GM23338 (cell line): ENCODE measurements at regions not wholly inside any gene's neighbourhood (a gene's known extent, or its start where the extent isn't known, plus 50 kb on each side); places are given as distances from the start of the nearest gene placed in this dataset.

Experiments
- ATAC-seq: fragments of 200-7000 bp; cut with Tn5 transposase; 3 replicates; pipeline ENCODE4 v1.9.1; 2020
- DNase-seq: peaks from one replicate; pipeline ENCODE4 v3.0.0-alpha.2; 2015; ENCODE audit warnings: low spot score
- H2AFZ ChIP-seq: fragments of 200-600 bp; sonication (generic); 2 replicates; pipeline ENCODE4 v1.8.0; 2016; ENCODE audit warnings: antibody characterized with exemption, mild to moderate bottlenecking, moderate library complexity
- H3F3A ChIP-seq: fragments of 200-600 bp; sonication (generic); replicated peaks from 2 replicates; pipeline ENCODE4 v1.8.0; 2017; ENCODE audit warnings: antibody characterized with exemption, mixed run types, low read depth
- H3K27ac ChIP-seq: fragments of 200-600 bp; sonication (generic); 2 replicates; pipeline ENCODE4 v1.6.1; 2016; ENCODE audit warnings: low read depth
- H3K27me3 ChIP-seq: fragments of 200-600 bp; sonication (generic); 2 replicates; pipeline ENCODE4 v1.8.0; 2016; ENCODE audit warnings: mild to moderate bottlenecking, mixed run types, moderate library complexity; ENCODE audit not compliant: insufficient read depth
- H3K36me3 ChIP-seq: fragments of 200-600 bp; sonication (generic); 2 replicates; pipeline ENCODE4 v1.8.0; 2016; ENCODE audit warnings: mild to moderate bottlenecking; ENCODE audit not compliant: insufficient read depth
- H3K4me1 ChIP-seq: fragments of 200-600 bp; sonication (generic); 2 replicates; pipeline ENCODE4 v1.8.0; 2016; ENCODE audit warnings: mild to moderate bottlenecking, moderate library complexity; ENCODE audit not compliant: insufficient read depth
- H3K4me2 ChIP-seq: fragments of 200-600 bp; sonication (generic); 2 replicates; pipeline ENCODE4 v1.7.1; 2017; ENCODE audit warnings: mixed run types
- H3K4me3 ChIP-seq: fragments of 200-600 bp; sonication (generic); 2 replicates; pipeline ENCODE4 v1.6.1; 2016; ENCODE audit warnings: mixed run types
- H3K79me2 ChIP-seq: fragments of 200-600 bp; sonication (generic); replicated peaks from 2 replicates; pipeline ENCODE4 v1.8.0; 2017; ENCODE audit warnings: mild to moderate bottlenecking; ENCODE audit not compliant: insufficient read depth
- H3K9me2 ChIP-seq: fragments of 200-600 bp; sonication (generic); 2 replicates; pipeline ENCODE4 v1.8.0; 2017; ENCODE audit not compliant: insufficient read depth
- H4K20me1 ChIP-seq: fragments of 200-600 bp; sonication (generic); replicated peaks from 2 replicates; pipeline ENCODE4 v1.8.0; 2017; ENCODE audit warnings: mild to moderate bottlenecking; ENCODE audit not compliant: insufficient read depth
- H3K27ac Mint-ChIP-seq: 2 replicates; pipeline ENCODE4 v1.8.0; 2020; ENCODE audit warnings: inconsistent platforms, mild to moderate bottlenecking, moderate library complexity, mixed read lengths
- H3K27me3 Mint-ChIP-seq: 3 replicates; pipeline ENCODE4 v1.8.0; 2022; ENCODE audit warnings: low read depth, mild to moderate bottlenecking, moderate library complexity, mixed read lengths, inconsistent platforms; ENCODE audit not compliant: insufficient read depth, poor library complexity
- H3K36me3 Mint-ChIP-seq: 3 replicates; pipeline ENCODE4 v1.8.0; 2021; ENCODE audit warnings: low read depth, mild to moderate bottlenecking, inconsistent platforms, moderate library complexity, mixed read lengths
- H3K4me1 Mint-ChIP-seq: 3 replicates; pipeline ENCODE4 v1.8.0; 2020; ENCODE audit warnings: mild to moderate bottlenecking, inconsistent platforms, mixed read lengths
- H3K4me3 Mint-ChIP-seq: 3 replicates; pipeline ENCODE4 v1.8.0; 2021; ENCODE audit warnings: moderate library complexity, mild to moderate bottlenecking, inconsistent platforms, mixed read lengths
- H3K9me3 Mint-ChIP-seq: 3 replicates; pipeline ENCODE4 v1.8.0; 2020; ENCODE audit warnings: moderate library complexity, mild to moderate bottlenecking, inconsistent platforms, mixed read lengths
- CREB1 ChIP-seq: fragments of 250-450 bp; sonication (Bioruptor Pico); IDR thresholded peaks from 2 replicates; pipeline ENCODE4 v1.5.0; 2020; ENCODE audit warnings: low read depth, mild to moderate bottlenecking, moderate library complexity
- EZH2 ChIP-seq: fragments of 200-600 bp; sonication (generic); IDR thresholded peaks from one replicate; pipeline ENCODE4 v1.8.0; 2017; ENCODE audit warnings: antibody characterized with exemption, mild to moderate bottlenecking, low read depth; ENCODE audit not compliant: unreplicated experiment
- POLR2AphosphoS5 ChIP-seq: IDR thresholded peaks from 2 replicates; pipeline ENCODE4 v1.6.1; 2016; ENCODE audit warnings: antibody characterized with exemption, low read depth
- STAT1 ChIP-seq: IDR thresholded peaks from one replicate; pipeline ENCODE4 v1.6.1; 2016; ENCODE audit warnings: antibody characterized with exemption; ENCODE audit not compliant: unreplicated experiment
- TF ChIP-seq, protein P1 (sequence below), 2 experiments: fragments of 200-600 bp in 1 of 2; sonication (generic) in 1 of 2; conservative IDR thresholded peaks; 2 replicates each; pipeline versions ENCODE4 v1.5.1 to v1.6.1; 2016 to 2017; ENCODE audit warnings: antibody characterized with exemption in 2 of 2, low read depth in 2 of 2, mild to moderate bottlenecking in 2 of 2, moderate library complexity in 1 of 2
- TF ChIP-seq, protein P2 (sequence below): IDR thresholded peaks from 2 replicates; pipeline ENCODE4 v1.6.1; 2016; ENCODE audit warnings: antibody characterized with exemption
- TF ChIP-seq, protein P3 (sequence below): fragments of 250-450 bp; sonication (Bioruptor Pico); IDR thresholded peaks from 2 replicates; pipeline ENCODE4 v1.5.0; 2020; ENCODE audit warnings: mild to moderate bottlenecking, moderate library complexity

DNA sequence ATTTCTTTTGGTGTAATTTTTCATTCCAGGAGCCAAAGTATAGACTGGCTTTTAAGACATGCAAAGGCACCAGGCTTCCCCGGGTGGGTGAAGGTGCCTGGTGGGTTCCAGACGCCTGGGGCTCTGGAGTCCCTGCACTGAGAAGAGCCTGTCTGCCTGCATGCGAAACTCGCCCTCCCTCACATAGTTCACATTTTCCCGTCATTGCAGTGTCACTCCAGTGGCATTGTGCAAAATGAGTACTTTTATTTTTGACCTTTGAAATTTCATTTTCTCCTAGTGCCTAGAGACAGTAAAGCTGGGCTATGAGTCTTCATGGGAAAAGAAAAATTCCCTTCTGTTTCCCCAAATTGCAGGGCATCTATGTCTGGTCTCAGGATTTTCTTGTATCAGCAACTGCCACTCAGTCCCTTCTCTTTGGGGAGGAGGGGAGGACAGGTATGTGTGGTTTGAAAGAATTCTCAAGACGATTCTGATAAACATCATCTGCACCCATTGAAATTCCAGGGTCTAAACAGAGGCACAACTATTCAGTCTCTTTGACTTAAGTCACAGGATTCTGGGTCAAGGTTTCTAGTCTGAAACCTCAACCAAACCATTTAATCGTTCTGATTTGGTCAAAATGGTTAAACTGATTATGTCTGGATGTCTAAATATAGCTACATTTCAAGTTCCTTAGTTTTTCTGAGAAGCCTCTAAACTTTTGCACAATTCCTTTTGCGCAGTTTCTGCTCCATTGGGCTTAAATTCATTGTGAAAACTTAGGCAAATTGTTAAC is 107.8 kb downstream of the CYP26A1 start:
- no peaks in the 10 kb centered on the region for H3K79me2 ChIP-seq
- no peak overlapping the region for H3K27ac Mint-ChIP-seq
- H4K20me1 ChIP-seq: no peaks in the 10 kb centered on the region
- H3K27me3 Mint-ChIP-seq: no peaks in the 10 kb centered on the region
- no peak; the same call in 2 of the 3 replicates for ATAC-seq
- no peak overlapping the region for H3K27ac ChIP-seq
- H3K4me3 ChIP-seq: no peak overlapping the region
- H3K36me3 Mint-ChIP-seq: no peaks in the 10 kb centered on the region
- 0 out of 2 replicates have a peak, but pooled peaks cover 7% of the 10 kb centered on the region for H3K4me1 ChIP-seq
- H2AFZ ChIP-seq: peak overlapping the region; percentile 88
- H3K4me3 Mint-ChIP-seq: no peak overlapping the region
- H3K36me3 ChIP-seq: no peaks in the 10 kb centered on the region
- no peak for TF ChIP-seq CREB1 (CRISPR knock-in tag)
- TF ChIP-seq POLR2AphosphoS5: no peak
- TF ChIP-seq STAT1: no peak
- TF ChIP-seq, protein P1, sequence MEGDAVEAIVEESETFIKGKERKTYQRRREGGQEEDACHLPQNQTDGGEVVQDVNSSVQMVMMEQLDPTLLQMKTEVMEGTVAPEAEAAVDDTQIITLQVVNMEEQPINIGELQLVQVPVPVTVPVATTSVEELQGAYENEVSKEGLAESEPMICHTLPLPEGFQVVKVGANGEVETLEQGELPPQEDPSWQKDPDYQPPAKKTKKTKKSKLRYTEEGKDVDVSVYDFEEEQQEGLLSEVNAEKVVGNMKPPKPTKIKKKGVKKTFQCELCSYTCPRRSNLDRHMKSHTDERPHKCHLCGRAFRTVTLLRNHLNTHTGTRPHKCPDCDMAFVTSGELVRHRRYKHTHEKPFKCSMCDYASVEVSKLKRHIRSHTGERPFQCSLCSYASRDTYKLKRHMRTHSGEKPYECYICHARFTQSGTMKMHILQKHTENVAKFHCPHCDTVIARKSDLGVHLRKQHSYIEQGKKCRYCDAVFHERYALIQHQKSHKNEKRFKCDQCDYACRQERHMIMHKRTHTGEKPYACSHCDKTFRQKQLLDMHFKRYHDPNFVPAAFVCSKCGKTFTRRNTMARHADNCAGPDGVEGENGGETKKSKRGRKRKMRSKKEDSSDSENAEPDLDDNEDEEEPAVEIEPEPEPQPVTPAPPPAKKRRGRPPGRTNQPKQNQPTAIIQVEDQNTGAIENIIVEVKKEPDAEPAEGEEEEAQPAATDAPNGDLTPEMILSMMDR (conservative IDR thresholded peaks at IDR 0.05; ENCODE audit: low read depth in 2 of 2): no peak
- no peaks in the 10 kb centered on the region for H3F3A ChIP-seq
- no peaks in the 10 kb centered on the region for H3K27me3 ChIP-seq
- 0 out of 3 replicates have a peak, but pooled peaks cover 3% of the 10 kb centered on the region for H3K4me1 Mint-ChIP-seq
- no peak overlapping the region for H3K4me2 ChIP-seq
- no peaks in the 10 kb centered on the region for H3K9me3 Mint-ChIP-seq
- DNase-seq: no peak
- 0 out of 2 replicates have a peak, but pooled peaks cover 3% of the 10 kb centered on the region for H3K9me2 ChIP-seq

DNA sequence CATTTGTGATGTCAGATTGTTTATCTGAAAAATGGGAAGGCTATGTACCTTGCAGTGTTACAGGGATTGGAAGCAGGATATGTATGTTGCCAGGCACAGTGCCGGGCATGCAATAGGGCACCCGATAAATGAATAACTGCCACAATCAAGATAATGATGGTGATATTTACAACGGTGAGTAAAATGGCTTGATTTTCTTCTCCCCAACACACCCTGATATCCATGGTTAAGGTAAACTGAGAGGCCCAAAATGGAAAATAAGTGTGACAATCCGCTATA is 108.3 kb downstream of the CYP26A1 start:
- no peak overlapping the region for H3K27ac ChIP-seq
- H3K9me2 ChIP-seq: no peaks in the 10 kb centered on the region
- H3K4me1 ChIP-seq: 0 out of 2 replicates have a peak, but pooled peaks cover 7% of the 10 kb centered on the region
- no peaks in the 10 kb centered on the region for H4K20me1 ChIP-seq
- H3K9me3 Mint-ChIP-seq: no peaks in the 10 kb centered on the region
- H3K27ac Mint-ChIP-seq: no peak overlapping the region
- DNase-seq: no peak
- ATAC-seq: no peak
- no peaks in the 10 kb centered on the region for H3F3A ChIP-seq
- H3K36me3 ChIP-seq: no peaks in the 10 kb centered on the region
- H3K4me3 Mint-ChIP-seq: no peak overlapping the region
- no peak overlapping the region for H3K4me2 ChIP-seq
- no peaks in the 10 kb centered on the region for H3K36me3 Mint-ChIP-seq
- H3K79me2 ChIP-seq: no peaks in the 10 kb centered on the region
- H3K27me3 Mint-ChIP-seq: no peaks in the 10 kb centered on the region
- H3K4me1 Mint-ChIP-seq: 0 out of 3 replicates have a peak, but pooled peaks cover 3% of the 10 kb centered on the region
- H3K27me3 ChIP-seq: no peaks in the 10 kb centered on the region
- H3K4me3 ChIP-seq: no peak overlapping the region
- H2AFZ ChIP-seq: peak overlapping the region; percentile 88; the same call in 1 of the 2 replicates
- TF ChIP-seq, protein P1 (conservative IDR thresholded peaks at IDR 0.05; ENCODE audit: low read depth in 2 of 2): no peak
- no peak for TF ChIP-seq EZH2
- TF ChIP-seq, protein P2, sequence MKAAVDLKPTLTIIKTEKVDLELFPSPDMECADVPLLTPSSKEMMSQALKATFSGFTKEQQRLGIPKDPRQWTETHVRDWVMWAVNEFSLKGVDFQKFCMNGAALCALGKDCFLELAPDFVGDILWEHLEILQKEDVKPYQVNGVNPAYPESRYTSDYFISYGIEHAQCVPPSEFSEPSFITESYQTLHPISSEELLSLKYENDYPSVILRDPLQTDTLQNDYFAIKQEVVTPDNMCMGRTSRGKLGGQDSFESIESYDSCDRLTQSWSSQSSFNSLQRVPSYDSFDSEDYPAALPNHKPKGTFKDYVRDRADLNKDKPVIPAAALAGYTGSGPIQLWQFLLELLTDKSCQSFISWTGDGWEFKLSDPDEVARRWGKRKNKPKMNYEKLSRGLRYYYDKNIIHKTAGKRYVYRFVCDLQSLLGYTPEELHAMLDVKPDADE: no peak
- TF ChIP-seq, protein P3, sequence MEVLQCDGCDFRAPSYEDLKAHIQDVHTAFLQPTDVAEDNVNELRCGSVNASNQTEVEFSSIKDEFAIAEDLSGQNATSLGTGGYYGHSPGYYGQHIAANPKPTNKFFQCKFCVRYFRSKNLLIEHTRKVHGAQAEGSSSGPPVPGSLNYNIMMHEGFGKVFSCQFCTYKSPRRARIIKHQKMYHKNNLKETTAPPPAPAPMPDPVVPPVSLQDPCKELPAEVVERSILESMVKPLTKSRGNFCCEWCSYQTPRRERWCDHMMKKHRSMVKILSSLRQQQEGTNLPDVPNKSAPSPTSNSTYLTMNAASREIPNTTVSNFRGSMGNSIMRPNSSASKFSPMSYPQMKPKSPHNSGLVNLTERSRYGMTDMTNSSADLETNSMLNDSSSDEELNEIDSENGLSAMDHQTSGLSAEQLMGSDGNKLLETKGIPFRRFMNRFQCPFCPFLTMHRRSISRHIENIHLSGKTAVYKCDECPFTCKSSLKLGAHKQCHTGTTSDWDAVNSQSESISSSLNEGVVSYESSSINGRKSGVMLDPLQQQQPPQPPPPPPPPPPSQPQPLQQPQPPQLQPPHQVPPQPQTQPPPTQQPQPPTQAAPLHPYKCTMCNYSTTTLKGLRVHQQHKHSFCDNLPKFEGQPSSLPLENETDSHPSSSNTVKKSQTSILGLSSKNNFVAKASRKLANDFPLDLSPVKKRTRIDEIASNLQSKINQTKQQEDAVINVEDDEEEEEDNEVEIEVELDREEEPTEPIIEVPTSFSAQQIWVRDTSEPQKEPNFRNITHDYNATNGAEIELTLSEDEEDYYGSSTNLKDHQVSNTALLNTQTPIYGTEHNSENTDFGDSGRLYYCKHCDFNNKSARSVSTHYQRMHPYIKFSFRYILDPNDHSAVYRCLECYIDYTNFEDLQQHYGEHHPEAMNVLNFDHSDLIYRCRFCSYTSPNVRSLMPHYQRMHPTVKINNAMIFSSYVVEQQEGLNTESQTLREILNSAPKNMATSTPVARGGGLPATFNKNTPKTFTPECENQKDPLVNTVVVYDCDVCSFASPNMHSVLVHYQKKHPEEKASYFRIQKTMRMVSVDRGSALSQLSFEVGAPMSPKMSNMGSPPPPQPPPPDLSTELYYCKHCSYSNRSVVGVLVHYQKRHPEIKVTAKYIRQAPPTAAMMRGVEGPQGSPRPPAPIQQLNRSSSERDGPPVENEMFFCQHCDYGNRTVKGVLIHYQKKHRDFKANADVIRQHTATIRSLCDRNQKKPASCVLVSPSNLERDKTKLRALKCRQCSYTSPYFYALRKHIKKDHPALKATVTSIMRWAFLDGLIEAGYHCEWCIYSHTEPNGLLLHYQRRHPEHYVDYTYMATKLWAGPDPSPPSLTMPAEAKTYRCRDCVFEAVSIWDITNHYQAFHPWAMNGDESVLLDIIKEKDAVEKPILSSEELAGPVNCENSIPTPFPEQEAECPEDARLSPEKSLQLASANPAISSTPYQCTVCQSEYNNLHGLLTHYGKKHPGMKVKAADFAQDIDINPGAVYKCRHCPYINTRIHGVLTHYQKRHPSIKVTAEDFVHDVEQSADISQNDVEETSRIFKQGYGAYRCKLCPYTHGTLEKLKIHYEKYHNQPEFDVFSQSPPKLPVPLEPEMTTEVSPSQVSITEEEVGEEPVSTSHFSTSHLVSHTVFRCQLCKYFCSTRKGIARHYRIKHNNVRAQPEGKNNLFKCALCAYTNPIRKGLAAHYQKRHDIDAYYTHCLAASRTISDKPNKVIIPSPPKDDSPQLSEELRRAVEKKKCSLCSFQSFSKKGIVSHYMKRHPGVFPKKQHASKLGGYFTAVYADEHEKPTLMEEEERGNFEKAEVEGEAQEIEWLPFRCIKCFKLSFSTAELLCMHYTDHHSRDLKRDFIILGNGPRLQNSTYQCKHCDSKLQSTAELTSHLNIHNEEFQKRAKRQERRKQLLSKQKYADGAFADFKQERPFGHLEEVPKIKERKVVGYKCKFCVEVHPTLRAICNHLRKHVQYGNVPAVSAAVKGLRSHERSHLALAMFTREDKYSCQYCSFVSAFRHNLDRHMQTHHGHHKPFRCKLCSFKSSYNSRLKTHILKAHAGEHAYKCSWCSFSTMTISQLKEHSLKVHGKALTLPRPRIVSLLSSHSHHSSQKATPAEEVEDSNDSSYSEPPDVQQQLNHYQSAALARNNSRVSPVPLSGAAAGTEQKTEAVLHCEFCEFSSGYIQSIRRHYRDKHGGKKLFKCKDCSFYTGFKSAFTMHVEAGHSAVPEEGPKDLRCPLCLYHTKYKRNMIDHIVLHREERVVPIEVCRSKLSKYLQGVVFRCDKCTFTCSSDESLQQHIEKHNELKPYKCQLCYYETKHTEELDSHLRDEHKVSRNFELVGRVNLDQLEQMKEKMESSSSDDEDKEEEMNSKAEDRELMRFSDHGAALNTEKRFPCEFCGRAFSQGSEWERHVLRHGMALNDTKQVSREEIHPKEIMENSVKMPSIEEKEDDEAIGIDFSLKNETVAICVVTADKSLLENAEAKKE (CRISPR knock-in tag): no peak
